DLD1 (cell line): ENCODE measurements at regions not wholly inside any gene's neighbourhood (a gene's known extent, or its start where the extent isn't known, plus 50 kb on each side); places are given as distances from the start of the nearest gene placed in this dataset.
"Not testable (repeated sequence)": the region's sequence is repeated elsewhere in the genome, so short reads cannot be mapped to it uniquely, and the experiment has no call there.

Experiments
- in situ Hi-C: cut with HindIII; loops from 2 replicates; pipeline ENCODE4 v1.10.0; 2017; ENCODE audit warnings: low sequenced_read_pairs

DNA sequence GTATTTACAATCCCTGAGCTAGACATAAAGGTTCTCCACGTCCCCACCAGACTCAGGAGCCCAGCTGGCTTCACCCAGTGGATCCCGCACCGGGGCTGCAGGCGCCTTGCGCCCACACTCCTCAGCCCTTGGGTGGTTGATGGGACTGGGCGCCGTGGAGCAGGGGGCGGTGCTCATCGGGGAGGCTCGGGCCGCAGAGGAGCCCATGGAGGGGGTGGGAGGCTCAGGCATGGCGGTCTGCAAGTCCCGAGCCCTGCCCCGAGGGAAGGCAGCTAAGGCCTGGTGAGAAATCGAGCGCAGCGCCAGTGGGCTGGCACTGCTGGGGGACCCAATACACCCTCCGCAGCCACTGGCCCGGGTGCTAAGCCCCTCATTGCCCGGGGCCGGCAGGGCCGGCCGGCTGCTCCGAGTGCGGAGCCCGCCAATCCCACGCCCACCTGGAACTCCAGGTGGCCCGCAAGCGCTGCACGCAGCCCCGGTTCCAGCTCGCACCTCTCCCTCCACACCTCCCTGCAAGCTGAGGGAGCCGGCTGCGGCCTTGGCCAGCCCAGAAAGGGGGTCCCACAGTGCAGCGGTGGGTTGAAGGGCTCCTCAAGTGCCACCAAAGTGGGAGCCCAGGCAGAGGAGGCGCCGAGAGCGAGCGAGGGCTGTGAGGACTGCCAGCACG lies 260.9 kb upstream of the BTG1 start:
- in situ Hi-C loops: not testable (repeated sequence)

DNA sequence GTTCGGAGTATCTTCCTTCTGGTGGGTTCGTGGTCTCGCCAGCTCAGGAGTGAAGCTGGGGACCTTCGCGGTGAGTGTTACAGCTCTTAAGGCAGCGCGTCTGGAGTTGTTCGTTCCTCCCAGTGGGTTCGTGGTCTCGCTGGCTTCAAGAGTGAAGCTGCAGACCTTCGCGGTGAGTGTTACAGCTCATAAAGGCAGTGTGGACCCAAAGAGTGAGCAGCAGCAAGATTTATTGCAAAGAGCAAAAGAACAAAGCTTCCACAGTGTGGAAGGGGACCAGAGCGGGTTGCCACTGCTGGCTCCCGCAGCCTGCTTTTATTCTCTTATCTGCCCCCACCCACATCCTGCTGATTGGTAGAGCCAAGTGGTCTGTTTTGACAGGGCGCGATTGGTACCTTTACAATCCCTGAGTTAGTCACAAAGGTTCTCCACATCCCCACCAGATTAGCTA lies 260.2 kb upstream of the BTG1 start:
- in situ Hi-C loops: not testable (repeated sequence)

DNA sequence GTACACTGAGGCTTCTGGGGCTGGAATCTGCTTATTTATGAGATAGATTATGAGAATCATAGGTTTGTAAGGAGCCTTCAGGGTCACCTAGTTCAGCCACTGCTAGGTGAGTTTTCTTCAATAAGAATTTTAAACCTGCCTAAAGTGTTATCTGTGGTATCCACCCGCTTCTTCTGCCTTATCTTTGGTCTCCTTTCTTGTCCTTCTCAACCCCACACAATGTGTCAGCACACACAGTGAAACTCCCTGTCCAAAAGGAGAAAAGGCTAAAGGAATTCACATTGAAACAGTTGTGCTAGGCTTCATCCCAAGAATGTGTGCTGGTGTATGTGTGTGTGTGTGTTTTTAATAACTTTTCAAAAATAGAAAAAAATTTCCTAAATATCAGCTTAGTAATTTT lies 259.3 kb upstream of the BTG1 start:
- in situ Hi-C loops: no loop called here

DNA sequence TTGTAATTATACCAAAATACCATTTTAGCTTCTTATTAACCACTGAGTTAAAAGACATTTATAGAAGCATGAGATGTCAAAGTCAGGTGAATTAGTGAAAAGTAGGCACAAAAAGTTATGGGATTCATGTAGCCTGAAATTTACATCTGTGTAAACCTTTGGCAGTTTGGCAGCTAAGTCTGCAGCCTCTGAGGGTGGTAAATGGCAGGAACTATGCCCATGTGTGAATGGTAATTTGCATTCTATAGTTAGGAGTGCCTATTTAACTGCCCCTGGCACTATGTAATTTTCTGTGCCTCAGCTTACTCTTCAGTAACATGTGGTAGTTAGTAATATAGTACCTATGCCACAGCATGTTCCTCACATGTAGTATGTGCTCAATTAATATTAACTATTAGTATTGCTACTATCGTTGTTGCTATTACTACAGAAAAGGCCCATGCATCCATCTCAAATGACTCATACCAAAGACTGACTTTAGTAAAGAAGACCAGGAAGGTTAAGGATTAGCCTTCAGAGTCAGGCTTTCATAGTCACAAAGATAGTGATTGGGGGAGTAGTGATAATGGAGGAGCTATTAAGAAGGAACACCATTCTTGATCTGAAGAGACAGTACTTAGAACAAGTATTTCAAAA lies 258.7 kb upstream of the BTG1 start:
- in situ Hi-C loops: no loop called here

DNA sequence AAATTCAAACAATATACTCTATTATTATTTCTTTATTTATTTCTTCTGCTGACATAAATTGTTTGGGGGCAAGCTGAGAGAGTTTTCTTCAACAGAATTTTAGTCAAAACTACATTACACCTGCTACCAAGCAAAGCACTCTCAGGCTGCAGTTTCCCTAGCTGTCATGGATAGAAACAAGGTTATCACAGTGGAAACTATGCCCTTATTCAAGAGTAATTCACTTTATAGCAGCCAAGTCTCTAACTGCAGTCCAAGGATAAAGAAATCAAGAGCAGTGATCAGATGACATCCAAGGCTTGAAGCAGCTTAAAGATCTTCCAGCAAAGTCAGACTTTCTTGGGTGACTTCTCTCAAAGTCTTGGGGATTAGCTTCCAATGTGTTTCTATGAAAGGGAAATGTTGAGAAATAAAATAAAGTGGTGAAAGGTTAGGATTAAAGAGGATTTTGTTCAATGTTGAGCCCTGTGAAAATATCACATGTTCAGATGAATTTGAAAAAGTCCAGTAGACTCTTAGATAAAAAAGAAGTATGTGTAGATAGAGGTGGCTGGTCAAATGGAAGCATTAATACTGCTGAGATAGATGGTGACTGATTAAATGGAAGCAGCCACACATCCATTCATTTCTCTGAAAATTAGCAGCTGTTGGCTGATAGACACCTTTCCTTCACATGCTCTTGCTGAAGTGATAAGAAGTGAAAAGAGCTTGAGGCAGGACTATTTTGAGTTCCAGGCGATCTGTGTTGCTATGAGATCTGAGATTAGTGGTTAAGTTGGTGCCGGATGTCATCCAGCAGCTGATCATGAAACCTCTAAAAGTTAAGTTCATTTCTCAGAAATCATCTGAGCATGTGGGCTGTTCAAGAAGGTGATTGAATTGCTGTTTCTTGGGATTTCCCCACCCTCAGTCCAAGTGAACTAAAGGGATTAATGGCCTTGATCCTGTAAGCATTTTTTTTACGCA lies 257.8 kb upstream of the BTG1 start:
- in situ Hi-C loops: no loop called here

DNA sequence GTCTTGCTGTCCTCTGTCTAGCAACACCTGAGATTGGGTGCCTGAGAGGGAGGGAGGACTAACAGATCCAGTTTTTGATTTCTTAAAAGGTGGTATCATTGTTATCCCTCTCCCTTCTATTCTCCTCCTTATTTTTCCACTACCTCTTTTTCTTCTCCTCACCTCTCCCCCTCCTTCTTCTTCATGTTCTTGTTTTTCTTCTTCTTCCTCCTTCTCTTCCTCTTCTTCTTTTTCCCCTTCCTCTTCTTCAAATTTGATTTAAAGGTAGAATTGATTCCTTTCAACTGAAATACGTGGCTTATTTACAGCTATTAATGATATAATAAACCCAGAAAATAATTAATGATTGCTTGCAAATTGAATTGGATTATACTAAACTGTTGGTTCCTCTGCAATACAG lies 256.8 kb upstream of the BTG1 start:
- in situ Hi-C loops: no loop called here

DNA sequence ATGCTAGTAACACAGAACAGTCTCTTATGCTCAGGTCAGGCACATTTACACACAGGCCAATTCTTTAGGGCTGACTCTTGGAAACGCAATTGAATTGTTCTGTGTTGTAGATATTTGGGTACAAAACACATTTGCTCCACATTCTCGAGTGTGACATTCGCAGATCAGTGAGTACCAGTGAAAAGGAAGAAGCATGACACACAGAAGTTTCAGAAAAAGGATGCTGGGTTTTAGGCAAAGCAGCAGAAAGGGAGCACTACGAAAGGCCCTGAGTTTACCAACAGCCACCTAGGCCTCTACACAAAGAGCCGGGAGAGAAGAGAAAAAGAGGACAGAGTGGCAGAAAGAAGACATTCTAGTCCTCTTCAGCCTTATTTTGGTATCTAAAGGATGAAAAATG lies 254.4 kb upstream of the BTG1 start:
- in situ Hi-C loops: no loop called here

DNA sequence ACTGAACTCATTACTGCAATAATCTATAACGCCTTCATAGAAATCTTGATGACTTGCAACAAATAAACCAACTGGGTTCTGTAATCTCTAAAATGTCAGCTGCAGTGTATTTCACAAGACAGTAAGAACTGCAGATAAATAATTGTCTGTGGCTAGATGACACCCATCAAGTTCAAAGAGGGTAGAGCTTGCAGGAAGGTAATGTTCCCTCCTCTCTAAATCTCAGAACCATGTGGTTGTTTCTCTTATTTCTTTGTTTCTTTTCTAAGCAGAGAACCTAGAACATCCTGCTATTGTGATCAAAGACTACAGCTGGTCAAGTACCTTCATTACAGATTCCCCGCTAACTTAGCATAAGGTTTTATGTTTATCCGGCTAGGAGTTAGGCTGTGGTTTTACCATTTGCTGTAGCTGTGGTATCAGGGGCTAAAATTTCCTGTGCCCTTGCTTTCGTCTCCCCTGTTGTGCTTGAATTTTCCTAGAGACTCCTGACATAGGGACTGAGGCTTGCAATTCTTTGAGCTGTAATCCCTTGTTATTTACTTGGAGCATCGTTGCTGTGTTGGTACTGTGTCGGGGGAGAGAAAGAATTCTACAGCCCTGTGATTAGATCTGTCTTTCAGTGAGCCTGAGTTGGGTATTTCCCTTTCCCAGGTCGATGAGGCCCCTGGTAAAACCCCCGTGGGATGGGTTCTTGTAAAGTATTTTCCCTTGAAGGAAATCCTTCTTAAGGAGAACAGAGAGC lies 253.1 kb upstream of the BTG1 start:
- in situ Hi-C loops: no loop called here

DNA sequence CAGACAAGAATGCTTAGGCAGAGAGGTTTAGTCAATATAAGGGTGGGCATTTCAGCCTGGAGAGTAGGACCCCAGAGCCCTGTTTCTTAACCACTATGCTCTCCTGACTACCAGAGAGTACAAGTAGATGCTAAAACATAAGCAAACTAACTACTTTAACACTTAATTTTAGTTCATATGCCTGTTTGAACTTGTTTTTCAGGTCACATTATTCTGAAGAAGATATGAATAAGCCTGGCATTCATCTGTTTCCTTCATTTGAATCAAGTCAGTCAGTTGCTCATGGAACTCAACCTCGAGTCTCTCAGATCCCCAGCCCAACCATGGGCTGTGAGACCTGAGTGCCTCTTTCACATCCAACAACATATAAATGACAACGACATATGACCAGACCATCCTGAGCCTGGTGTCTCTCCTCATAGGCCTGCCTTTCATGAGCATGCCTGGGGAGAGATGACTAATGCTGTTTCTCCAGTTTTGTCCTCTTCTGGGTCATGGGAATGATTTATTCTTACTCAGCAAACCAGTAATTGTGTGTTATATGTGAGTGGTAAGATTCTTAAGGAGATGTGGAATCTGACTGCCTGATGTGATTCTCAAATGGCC lies 251.1 kb upstream of the BTG1 start:
- in situ Hi-C loops: no loop called here

DNA sequence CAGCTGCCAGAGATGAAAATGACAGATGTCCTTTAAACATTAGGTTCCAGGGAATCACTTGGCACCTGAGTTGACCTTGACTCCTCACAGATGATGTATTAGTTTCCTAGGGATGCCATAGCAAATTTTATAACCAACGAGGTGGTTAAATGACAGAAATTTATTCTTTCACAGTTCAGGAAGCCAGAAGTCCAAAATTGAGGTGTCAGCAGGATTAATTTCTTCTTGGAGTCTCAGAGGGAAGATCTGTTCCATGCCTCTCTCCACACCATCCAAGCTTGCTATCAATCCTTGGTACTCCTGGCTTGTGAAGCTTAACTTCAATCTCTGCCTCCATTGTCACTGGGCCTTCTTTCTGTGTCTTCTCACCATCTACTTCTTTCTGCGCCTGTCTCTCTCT lies 249.7 kb upstream of the BTG1 start:
- in situ Hi-C loops: no loop called here

DNA sequence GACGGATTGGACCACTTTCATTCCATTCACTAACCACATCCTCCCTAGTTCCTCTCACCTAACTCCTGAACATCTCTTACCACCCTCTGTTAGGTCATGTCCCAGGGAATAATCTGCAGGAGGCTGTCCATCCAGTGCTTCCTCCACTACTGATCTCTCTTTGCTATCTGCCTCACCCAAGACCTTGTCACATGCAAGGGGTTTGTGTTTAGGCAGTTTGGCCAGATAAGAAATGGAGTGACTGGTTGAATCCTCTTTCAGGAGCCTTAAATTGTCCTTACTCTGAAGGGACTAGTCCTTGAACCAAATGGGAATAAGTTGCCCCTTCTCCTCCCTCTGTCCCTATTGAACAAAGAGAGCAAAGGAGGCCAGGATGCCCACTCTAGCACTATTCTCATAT lies 249.2 kb upstream of the BTG1 start:
- in situ Hi-C loops: no loop called here

DNA sequence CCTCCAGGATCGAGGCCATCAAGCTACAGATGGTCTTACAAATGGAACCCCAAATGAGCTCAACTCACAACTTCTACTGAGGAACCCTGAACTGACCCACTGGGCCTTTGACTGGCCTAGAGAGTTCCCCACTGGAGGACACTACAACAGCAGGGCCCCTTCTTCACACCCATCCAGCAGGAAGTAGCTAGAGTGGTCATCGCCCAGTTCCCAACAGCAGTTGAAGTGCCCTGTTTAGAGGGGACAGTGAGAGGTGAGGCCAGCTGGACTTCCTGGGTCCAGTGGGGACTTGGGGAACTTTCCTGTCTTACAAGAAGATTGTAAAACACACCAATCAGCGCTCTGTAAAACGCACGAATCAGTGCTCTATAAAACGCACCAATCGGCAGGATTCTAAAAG lies 247.9 kb upstream of the BTG1 start:
- in situ Hi-C loops: no loop called here

DNA sequence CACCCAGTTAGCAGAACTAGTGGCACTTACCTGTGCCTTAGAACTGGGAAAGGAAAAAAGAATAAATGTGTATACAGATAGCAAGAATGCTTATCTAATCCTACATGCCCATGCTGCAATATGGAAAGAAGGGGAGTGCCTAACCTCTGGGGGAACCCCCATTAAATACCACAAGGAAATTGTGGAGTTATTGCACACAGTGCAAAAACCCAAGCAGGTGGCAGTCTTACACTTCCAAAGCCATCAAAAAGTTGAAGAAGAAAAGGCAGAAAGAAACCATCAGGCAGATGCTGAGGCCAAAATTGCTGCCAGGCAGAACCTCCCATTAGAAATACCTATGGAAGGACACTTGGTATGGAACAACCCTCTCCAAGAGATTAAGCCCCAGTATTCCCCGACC lies 246.1 kb upstream of the BTG1 start:
- in situ Hi-C loops: not testable (repeated sequence)

DNA sequence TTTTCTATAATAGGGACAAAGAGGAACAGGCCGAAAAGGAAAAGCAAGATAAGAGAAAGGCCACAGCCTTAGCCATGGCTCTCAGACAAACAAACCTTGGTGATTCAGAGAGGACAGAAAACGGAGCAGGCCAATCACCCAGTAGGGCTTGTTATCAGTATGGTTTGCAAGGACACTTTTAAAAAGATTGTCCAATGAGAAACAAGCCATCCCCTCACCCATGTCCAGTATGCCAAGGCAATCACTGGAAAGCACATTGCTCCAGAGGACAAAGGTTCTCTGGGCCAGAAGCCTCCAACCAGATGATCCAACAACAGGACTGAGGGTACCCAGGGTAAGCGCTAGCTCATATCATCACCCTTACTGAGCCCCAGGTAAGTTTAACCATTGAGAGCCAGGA lies 243.8 kb upstream of the BTG1 start:
- in situ Hi-C loops: no loop called here

DNA sequence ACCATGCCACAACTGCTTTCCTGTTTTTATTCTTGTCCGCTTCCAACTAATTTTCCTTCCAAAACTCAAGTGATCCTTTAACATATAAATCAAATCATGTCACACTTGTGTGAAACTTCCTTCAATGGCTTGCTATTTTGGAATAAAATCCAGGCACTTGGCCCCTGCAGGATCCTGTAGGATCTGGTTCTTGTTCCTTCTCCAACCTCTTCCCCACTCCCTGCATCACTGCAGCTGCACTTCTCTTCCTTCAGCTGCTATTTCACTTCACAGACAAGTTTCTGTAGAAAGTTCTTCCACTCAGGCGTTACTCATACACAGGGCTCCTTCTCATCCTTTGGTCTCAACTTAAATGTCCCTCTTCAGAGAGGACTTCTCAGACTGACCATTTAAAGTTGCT lies 239.7 kb upstream of the BTG1 start:
- in situ Hi-C loops: no loop called here

DNA sequence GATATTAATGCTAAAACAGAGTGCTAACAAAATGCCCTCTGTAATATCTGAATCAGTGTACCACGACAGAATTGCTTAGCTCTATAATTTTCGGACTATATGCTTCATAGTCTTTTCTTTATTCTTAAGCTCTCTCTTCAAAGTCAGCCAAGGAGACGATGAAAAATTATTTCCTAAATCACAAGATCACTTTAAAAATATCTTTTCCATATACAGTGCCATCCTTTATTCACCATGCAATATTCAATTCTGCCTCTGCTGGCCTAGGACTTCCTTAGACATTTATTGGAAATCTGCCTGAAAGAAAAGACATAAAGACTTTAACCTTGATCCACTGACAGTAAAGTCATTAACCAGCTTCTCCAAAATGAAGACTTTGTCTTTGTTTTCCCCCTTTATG lies 238.9 kb upstream of the BTG1 start:
- in situ Hi-C loops: no loop called here

DNA sequence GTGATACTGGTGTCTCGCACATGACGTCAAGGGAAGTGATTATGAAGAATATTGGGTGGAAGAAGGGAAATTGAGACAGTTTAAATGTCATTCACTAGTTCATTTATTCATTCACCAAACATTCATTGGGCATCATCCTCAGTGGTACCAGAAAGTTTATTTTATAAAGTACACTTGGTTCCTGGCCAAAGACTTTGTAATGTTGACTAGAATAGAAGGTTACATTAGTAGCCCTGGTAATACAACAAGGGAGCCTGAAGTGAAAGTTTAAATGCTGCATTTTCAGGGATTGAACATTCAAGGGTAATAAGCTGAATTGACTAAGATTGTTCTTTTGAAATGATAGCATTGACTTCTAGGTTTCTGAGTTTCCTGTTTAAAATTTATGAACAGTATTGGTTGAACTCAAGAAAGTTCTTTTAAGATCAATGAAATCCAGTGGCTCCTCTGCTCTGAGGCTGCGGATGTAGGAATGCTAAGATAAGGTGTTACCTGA lies 236.8 kb upstream of the BTG1 start:
- in situ Hi-C loops: no loop called here

DNA sequence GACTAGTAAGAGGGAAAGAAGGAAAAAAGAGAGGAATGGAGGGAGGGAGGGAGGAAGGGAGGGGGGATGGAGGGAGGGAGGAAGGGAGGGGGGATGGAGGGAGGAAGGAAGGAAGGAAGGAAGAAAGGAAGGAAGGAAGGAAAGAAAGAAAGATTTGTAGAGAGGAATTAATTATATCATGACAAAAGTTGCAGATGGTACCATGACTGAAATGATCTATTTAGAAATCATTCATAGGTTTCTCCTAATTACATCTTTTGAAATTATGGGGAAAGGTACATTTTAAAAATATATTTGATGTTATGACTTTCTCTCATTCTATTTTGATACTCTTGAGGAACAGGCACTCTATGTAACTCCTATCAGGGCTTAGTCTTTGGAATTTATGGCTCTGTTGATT lies 236.2 kb upstream of the BTG1 start:
- in situ Hi-C loops: no loop called here

DNA sequence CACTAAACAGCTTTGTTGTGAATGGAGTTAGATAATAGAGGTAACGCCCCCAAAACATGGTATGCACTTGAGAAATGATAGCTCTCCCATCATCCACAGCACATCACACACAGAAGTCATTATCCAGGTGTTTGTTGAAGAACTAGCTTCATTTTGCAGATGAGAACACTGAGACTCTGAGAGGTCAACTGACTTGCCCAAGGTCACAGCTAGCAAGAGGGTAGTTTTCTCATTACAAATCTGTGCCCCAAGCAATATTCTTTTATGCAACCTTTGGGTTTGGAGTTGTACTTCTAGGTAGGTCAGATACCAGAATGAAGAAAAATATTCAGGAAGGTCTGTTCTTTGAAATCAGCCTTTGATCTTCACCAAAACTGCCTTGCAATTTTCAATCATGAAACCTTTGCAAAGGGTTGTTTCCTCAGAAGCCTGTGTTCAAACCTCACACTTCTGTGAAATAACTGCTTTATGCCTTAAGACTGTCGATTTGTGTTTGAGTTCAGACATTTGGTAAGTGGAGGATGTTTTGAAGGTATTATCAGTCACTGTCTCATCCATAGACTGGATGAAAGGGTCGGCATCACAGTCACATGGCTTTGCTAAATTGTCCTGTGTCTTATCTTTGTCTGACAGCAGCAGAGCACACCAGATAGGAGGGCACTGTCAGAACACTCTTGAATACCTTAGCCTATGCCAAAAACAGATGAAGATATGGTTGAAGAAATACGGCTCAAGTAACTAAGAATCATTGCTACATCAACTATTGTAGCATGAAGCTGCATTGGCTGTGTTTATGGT lies 233.2 kb upstream of the BTG1 start:
- in situ Hi-C loops: no loop called here

DNA sequence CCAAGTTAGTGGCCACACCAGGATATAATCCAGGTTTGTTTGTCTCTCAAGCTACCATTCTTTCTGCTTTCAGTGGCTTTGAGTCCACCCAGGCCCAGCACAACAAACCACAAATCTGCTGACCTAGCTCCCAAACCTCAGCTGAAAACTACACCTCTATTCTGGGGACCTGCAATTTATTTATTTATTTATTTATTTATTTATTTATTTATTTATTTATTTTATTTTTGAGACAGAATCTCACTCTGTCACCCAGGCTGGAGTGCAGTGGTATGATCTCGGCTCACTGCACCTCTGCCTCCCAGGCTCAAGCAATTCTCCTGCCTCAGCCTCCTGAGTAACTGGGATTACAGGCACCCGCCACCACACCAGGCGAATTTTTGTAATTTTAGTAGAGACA lies 229.9 kb upstream of the BTG1 start:
- in situ Hi-C loops: not testable (repeated sequence)
